ENCODE measurements at regions not wholly inside any gene's neighbourhood (a gene's known extent, or its start where the extent isn't known, plus 50 kb on each side); places are given as distances from the start of the nearest gene placed in this dataset.

DNA sequence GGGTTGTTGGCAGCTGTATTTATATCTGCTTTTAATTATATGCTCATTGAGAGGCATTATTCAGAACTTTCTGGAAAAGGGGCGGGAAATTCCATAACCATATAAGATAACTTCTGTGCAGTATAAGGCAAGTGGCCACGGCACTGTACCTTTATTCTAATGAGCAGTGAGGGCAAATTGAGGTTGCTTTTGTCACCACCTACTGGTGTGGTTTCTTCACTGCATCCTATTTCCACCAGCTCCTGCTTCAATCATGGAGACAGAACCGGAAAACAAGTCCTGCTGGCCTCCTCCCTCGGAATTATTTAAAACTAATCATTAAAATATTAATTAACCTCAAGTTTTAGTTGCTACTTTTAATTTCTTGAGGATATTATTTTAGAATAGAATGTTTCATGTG, 759.4 kb downstream of the CBLN2 start:
- no peaks in the 10 kb centered on the region for H3K36me3 ChIP-seq
- no peak for TF ChIP-seq EZH2phosphoT487 (IDR thresholded peaks at IDR 0.05)
- TF ChIP-seq, protein P1, sequence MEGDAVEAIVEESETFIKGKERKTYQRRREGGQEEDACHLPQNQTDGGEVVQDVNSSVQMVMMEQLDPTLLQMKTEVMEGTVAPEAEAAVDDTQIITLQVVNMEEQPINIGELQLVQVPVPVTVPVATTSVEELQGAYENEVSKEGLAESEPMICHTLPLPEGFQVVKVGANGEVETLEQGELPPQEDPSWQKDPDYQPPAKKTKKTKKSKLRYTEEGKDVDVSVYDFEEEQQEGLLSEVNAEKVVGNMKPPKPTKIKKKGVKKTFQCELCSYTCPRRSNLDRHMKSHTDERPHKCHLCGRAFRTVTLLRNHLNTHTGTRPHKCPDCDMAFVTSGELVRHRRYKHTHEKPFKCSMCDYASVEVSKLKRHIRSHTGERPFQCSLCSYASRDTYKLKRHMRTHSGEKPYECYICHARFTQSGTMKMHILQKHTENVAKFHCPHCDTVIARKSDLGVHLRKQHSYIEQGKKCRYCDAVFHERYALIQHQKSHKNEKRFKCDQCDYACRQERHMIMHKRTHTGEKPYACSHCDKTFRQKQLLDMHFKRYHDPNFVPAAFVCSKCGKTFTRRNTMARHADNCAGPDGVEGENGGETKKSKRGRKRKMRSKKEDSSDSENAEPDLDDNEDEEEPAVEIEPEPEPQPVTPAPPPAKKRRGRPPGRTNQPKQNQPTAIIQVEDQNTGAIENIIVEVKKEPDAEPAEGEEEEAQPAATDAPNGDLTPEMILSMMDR (IDR thresholded peaks at IDR 0.05): peak; percentile 43
- H3K27ac Mint-ChIP-seq: no peak overlapping the region
- H3K9me3 Mint-ChIP-seq: no peaks in the 10 kb centered on the region
- no peak overlapping the region for H2AFZ ChIP-seq (replicated peaks)
- no peak overlapping the region for H3K9ac ChIP-seq
- no peaks in the 10 kb centered on the region for H3K27me3 ChIP-seq
- no peaks in the 10 kb centered on the region for H3K9me3 ChIP-seq (ENCODE audit: low read depth)
- H3F3A ChIP-seq (ENCODE audit: low read depth): no peaks in the 10 kb centered on the region
- H4K20me1 ChIP-seq (ENCODE audit: low read depth): no peaks in the 10 kb centered on the region
- H3K4me2 ChIP-seq: no peak overlapping the region
- no peaks in the 10 kb centered on the region for H3K4me1 Mint-ChIP-seq
- no peaks in the 10 kb centered on the region for H3K4me1 ChIP-seq
- H3K36me3 Mint-ChIP-seq: no peaks in the 10 kb centered on the region
- H3K4me3 Mint-ChIP-seq: no peak overlapping the region
- no peaks in the 10 kb centered on the region for H3K27me3 Mint-ChIP-seq (ENCODE audit: insufficient read depth, low read depth)
- no peaks in the 10 kb centered on the region for H3K79me2 ChIP-seq (ENCODE audit: low read depth)
- DNase-seq (ENCODE audit: low spot score): no peak
- H3K27ac ChIP-seq: no peak overlapping the region
- H3K4me3 ChIP-seq: no peak overlapping the region

DNA sequence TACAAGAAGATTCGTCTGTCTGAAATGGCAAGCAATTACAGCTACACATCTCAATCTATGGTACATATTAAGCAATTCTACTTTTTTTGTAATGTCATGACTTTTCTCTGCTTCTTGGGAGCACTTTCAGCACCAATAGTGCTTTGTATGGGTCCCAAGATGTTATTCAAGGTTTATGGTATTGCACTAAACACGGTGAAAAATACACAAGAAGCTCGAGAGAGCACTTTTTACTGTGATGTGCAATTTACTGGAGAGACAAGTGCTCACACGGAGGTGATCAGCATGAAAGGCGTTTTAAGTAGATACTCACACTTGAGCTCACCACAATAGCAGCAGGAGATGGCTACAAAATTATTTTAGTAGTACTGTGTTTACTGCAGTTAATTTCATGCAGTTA, 783.6 kb downstream of the CBLN2 start:
- H3K9me3 Mint-ChIP-seq: peaks cover 9% of the 10 kb centered on the region
- no peak overlapping the region for H3K4me2 ChIP-seq

DNA sequence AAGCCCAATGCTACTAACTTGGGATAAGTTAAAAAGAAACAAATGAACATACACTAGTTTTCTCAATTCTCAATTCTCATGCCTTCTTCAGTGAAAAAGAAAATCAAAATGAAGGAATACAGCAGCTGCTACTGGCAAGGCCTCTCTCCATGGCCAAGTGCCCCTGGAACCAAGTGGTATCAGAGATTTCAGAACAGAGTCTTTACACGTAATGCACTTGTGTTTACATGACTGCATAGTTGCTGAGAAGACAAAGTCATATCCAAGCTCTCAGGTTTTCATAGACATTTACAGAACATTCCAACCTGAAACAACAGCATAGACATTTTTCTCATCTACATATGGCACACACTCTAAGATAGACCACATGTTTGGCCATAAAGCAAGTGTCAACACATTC, 789.9 kb downstream of the CBLN2 start:
- H3K4me1 Mint-ChIP-seq: no peaks in the 10 kb centered on the region
- Histone ChIP-seq H3F3A (ENCODE audit: low read depth) (no peaks in the 10 kb centered on the region), H3K9me3 (ENCODE audit: low read depth) (no peaks in the 10 kb centered on the region), H4K20me1 (ENCODE audit: low read depth) (no peaks in the 10 kb centered on the region), H2AFZ (replicated peaks) (no peak overlapping the region), H3K4me2 (no peak overlapping the region), H3K27me3 (no peaks in the 10 kb centered on the region), H3K27ac (no peak overlapping the region), H3K9ac (no peak overlapping the region), H3K79me2 (ENCODE audit: low read depth) (no peaks in the 10 kb centered on the region), H3K4me1 (no peaks in the 10 kb centered on the region), H3K36me3 (no peaks in the 10 kb centered on the region), H3K4me3 (no peak overlapping the region)
- no peak for DNase-seq (ENCODE audit: low spot score)
- no peak overlapping the region for H3K27ac Mint-ChIP-seq
- no peak overlapping the region for H3K4me3 Mint-ChIP-seq
- no peaks in the 10 kb centered on the region for H3K27me3 Mint-ChIP-seq (ENCODE audit: insufficient read depth, low read depth)
- H3K36me3 Mint-ChIP-seq: no peaks in the 10 kb centered on the region
- H3K9me3 Mint-ChIP-seq: no peaks in the 10 kb centered on the region
- no peak for TF ChIP-seq EZH2 (IDR thresholded peaks at IDR 0.05)
- no peak for TF ChIP-seq EZH2phosphoT487 (IDR thresholded peaks at IDR 0.05)
- TF ChIP-seq, protein P1 (IDR thresholded peaks at IDR 0.05): no peak

More for the DNA sequence above, 783.6 kb downstream of the CBLN2 start:
- H3K36me3 ChIP-seq: no peaks in the 10 kb centered on the region
- H4K20me1 ChIP-seq (ENCODE audit: low read depth): no peaks in the 10 kb centered on the region
- H3K79me2 ChIP-seq (ENCODE audit: low read depth): no peaks in the 10 kb centered on the region
- TF ChIP-seq EZH2 (IDR thresholded peaks at IDR 0.05): no peak
- TF ChIP-seq, protein P1 (IDR thresholded peaks at IDR 0.05): no peak
- no peak for TF ChIP-seq EZH2phosphoT487 (IDR thresholded peaks at IDR 0.05)
- no peak overlapping the region for H3K4me3 ChIP-seq
- no peaks in the 10 kb centered on the region for H3F3A ChIP-seq (ENCODE audit: low read depth)
- Mint-ChIP-seq H3K4me3 (no peak overlapping the region), H3K27ac (no peak overlapping the region), H3K27me3 (ENCODE audit: insufficient read depth, low read depth) (peaks cover under 1% of the 10 kb centered on the region), H3K4me1 (no peaks in the 10 kb centered on the region), H3K36me3 (no peaks in the 10 kb centered on the region)
- DNase-seq (ENCODE audit: low spot score): no peak
- H3K9ac ChIP-seq: no peak overlapping the region
- H2AFZ ChIP-seq (replicated peaks): no peak overlapping the region
- H3K4me1 ChIP-seq: no peaks in the 10 kb centered on the region
- no peaks in the 10 kb centered on the region for H3K9me3 ChIP-seq (ENCODE audit: low read depth)
- H3K27ac ChIP-seq: no peak overlapping the region
- no peaks in the 10 kb centered on the region for H3K27me3 ChIP-seq

DNA sequence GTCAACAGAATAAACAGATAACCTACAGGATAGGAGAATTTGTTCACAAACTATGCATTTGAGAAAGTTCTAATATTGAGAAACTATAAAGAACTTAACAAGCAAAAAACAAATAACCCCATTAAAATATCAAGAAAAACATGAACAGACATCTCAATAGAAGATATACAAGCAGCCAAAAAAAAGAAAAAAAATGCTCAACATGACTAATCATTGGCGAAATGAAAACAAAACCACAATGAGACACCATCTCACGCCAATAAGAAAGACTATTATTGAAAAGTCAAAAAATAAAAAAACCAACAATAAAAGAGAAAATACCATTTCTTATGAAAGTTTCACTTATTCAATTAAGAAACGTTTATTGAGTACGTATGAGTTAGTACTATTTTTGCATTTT, 800.5 kb downstream of the CBLN2 start:
- TF ChIP-seq EZH2 (IDR thresholded peaks at IDR 0.05) (no peak), EZH2phosphoT487 (IDR thresholded peaks at IDR 0.05) (no peak)
- TF ChIP-seq, protein P1 (IDR thresholded peaks at IDR 0.05): no peak

More for the DNA sequence above, 800.5 kb downstream of the CBLN2 start:
- H3K36me3 Mint-ChIP-seq: no peaks in the 10 kb centered on the region
- Histone ChIP-seq H3K27me3 (no peaks in the 10 kb centered on the region), H3K4me3 (no peak overlapping the region), H3F3A (ENCODE audit: low read depth) (no peaks in the 10 kb centered on the region), H3K4me2 (no peak overlapping the region), H3K36me3 (no peaks in the 10 kb centered on the region), H3K9me3 (ENCODE audit: low read depth) (no peaks in the 10 kb centered on the region), H3K79me2 (ENCODE audit: low read depth) (no peaks in the 10 kb centered on the region), H3K9ac (no peak overlapping the region), H3K4me1 (no peaks in the 10 kb centered on the region), H2AFZ (replicated peaks) (no peak overlapping the region), H3K27ac (no peak overlapping the region), H4K20me1 (ENCODE audit: low read depth) (no peaks in the 10 kb centered on the region)
- H3K27me3 Mint-ChIP-seq (ENCODE audit: insufficient read depth, low read depth): no peaks in the 10 kb centered on the region
- peaks cover 3% of the 10 kb centered on the region for H3K9me3 Mint-ChIP-seq
- H3K4me3 Mint-ChIP-seq: no peak overlapping the region
- H3K27ac Mint-ChIP-seq: no peak overlapping the region
- no peak for DNase-seq (ENCODE audit: low spot score)
- H3K4me1 Mint-ChIP-seq: no peaks in the 10 kb centered on the region
